Inflammatory macrophage treated with lipopolysaccharide for 1 hour (primary cell): ENCODE measurements at regions not wholly inside any gene's neighbourhood (a gene's known extent, or its start where the extent isn't known, plus 50 kb on each side); places are given as distances from the start of the nearest gene placed in this dataset.
A peak's percentile ranks its signal among the peaks of the same experiment; 100 is the strongest.
"Not testable (repeated sequence)": the region's sequence is repeated elsewhere in the genome, so short reads cannot be mapped to it uniquely, and the experiment has no call there.

Experiments
- DNase-seq, 2 donors: peaks; one replicate each; pipeline ENCODE4 v3.0.0-alpha.2; 2020 to 2022

GRCh38 chr10:86579883-86580520, 58.4 kb upstream of the WAPL start:
- no peak for DNase-seq

GRCh38 chr10:86580521-86580891, 58.9 kb upstream of the WAPL start:
- peak; percentile 70 to 72 for DNase-seq

GRCh38 chr10:86583983-86584382, 62.4 kb upstream of the WAPL start:
- DNase-seq = no peak

GRCh38 chr10:86585037-86585929, 63.7 kb upstream of the WAPL start:
- DNase-seq = peak; percentile 42 to 85

- DNase-seq = no peak
These were observed 64.9 kb upstream of the WAPL start for GRCh38 chr10:86586516-86586915.

- DNase-seq = not testable (repeated sequence)
These were observed 65.6 kb upstream of the OPN4 start for GRCh38 chr10:86588781-86589180.

GRCh38 chr10:86591436-86591835, 62.9 kb upstream of the OPN4 start:
- no peak for DNase-seq

- no peak for DNase-seq
These were observed 61.9 kb upstream of the OPN4 start for GRCh38 chr10:86592413-86592812.

GRCh38 chr10:86594535-86594934, 59.8 kb upstream of the OPN4 start:
- DNase-seq = no peak

- no peak for DNase-seq
These were observed 58.9 kb upstream of the OPN4 start for GRCh38 chr10:86595496-86595895.

- DNase-seq = no peak
These were observed 58.1 kb upstream of the OPN4 start for GRCh38 chr10:86596266-86596665.

- DNase-seq = no peak
These were observed 57.0 kb upstream of the OPN4 start for GRCh38 chr10:86597306-86597705.

GRCh38 chr10:86598151-86598550, 56.2 kb upstream of the OPN4 start:
- no peak for DNase-seq

- no peak for DNase-seq
These were observed 55.3 kb upstream of the OPN4 start for GRCh38 chr10:86599041-86599440.

- DNase-seq = peak in 1 of 2 donors; percentile 9
These were observed 54.6 kb upstream of the OPN4 start for GRCh38 chr10:86599729-86600128.

- no peak for DNase-seq
These were observed 54.1 kb upstream of the OPN4 start for GRCh38 chr10:86600296-86600695.

- DNase-seq = no peak
These were observed 52.3 kb upstream of the OPN4 start for GRCh38 chr10:86601956-86602602.

GRCh38 chr10:86603256-86603655, 51.1 kb upstream of the OPN4 start:
- no peak for DNase-seq
